ENCODE measurements at regions not wholly inside any gene's neighbourhood (a gene's known extent, or its start where the extent isn't known, plus 50 kb on each side); places are given as distances from the start of the nearest gene placed in this dataset.

- TF ChIP-seq CTCF (conservative IDR thresholded peaks at IDR 0.05; ENCODE audit: low read depth): no peak
- CTCF ChIA-PET: no interaction called here
Measured at GRCh38 chr6:121571455-121571854, 136.0 kb downstream of the GJA1 start.

GRCh38 chr6:121573481-121573880 lies 138.0 kb downstream of the GJA1 start:
- TF ChIP-seq CTCF (conservative IDR thresholded peaks at IDR 0.05; ENCODE audit: low read depth): no peak
- no peak for DNase-seq (ENCODE audit: low spot score)
- ChIA-PET CTCF (interaction anchor here (0.7 kb wide), 1 partner anchor 35 kb away, joined by 3 read pairs; no protein-coding TSS in a partner anchor), POLR2A (ENCODE audit: low non-redundant PET) (no interaction called here)
- no peak overlapping the region for H3K27ac ChIP-seq

More at GRCh38 chr6:121571455-121571854, 136.0 kb downstream of the GJA1 start:
- H3K27ac ChIP-seq: no peak overlapping the region
- POLR2A ChIA-PET (ENCODE audit: low non-redundant PET): no interaction called here
- DNase-seq (ENCODE audit: low spot score): no peak

GRCh38 chr6:121578216-121578615 lies 142.8 kb downstream of the GJA1 start:
- no peak for TF ChIP-seq CTCF (conservative IDR thresholded peaks at IDR 0.05; ENCODE audit: low read depth)
- CTCF ChIA-PET: no interaction called here
- H3K27ac ChIP-seq: no peak overlapping the region
- POLR2A ChIA-PET (ENCODE audit: low non-redundant PET): no interaction called here
- no peak for DNase-seq (ENCODE audit: low spot score)

- no peak overlapping the region for H3K27ac ChIP-seq
- DNase-seq (ENCODE audit: low spot score): no peak
- CTCF ChIA-PET: no interaction called here
- TF ChIP-seq CTCF (conservative IDR thresholded peaks at IDR 0.05; ENCODE audit: low read depth): no peak
- POLR2A ChIA-PET (ENCODE audit: low non-redundant PET): no interaction called here
Measured at GRCh38 chr6:121579478-121579877, 144.0 kb downstream of the GJA1 start.

GRCh38 chr6:121581327-121581726 lies 145.9 kb downstream of the GJA1 start:
- H3K27ac ChIP-seq: no peak overlapping the region
- no peak for DNase-seq (ENCODE audit: low spot score)
- POLR2A ChIA-PET (ENCODE audit: low non-redundant PET): no interaction called here
- TF ChIP-seq CTCF (conservative IDR thresholded peaks at IDR 0.05; ENCODE audit: low read depth): no peak
- CTCF ChIA-PET: no interaction called here

GRCh38 chr6:121582262-121582661 lies 146.8 kb downstream of the GJA1 start:
- no peak for DNase-seq (ENCODE audit: low spot score)
- TF ChIP-seq CTCF (conservative IDR thresholded peaks at IDR 0.05; ENCODE audit: low read depth): no peak
- H3K27ac ChIP-seq: no peak overlapping the region
- CTCF ChIA-PET: no interaction called here
- POLR2A ChIA-PET (ENCODE audit: low non-redundant PET): no interaction called here

Data from RWPE1 (cell line).